Mesenchymal stem cell (in vitro differentiated cells and primary cell): ENCODE measurements at regions not wholly inside any gene's neighbourhood (a gene's known extent, or its start where the extent isn't known, plus 50 kb on each side); places are given as distances from the start of the nearest gene placed in this dataset.

Experiments
- DNase-seq: peaks from one replicate; pipeline ENCODE4 v3.0.0-alpha.2; 2013
- H2AFZ ChIP-seq: one replicate; pipeline ENCODE4 v1.6.1; 2013; ENCODE audit warnings: low read depth, mild to moderate bottlenecking, control low read depth, inconsistent platforms, low read length, moderate library complexity
- H2AK5ac ChIP-seq: 2 replicates; pipeline ENCODE4 v1.6.1; 2013; ENCODE audit warnings: low read length, moderate library complexity, mild to moderate bottlenecking, inconsistent platforms; ENCODE audit not compliant: severe bottlenecking
- H2BK120ac ChIP-seq: one replicate; pipeline ENCODE4 v1.6.1; 2013; ENCODE audit warnings: low read depth, mild to moderate bottlenecking, inconsistent platforms, low read length, moderate library complexity
- H2BK12ac ChIP-seq, 2 experiments: one replicate each; pipeline ENCODE4 v1.6.1; 2013; ENCODE audit warnings: inconsistent platforms in 2 of 2, low read length in 2 of 2, mild to moderate bottlenecking in 2 of 2, moderate library complexity in 2 of 2, control low read depth in 1 of 2
- H2BK15ac ChIP-seq: one replicate; pipeline ENCODE4 v1.6.1; 2013; ENCODE audit warnings: mild to moderate bottlenecking, low read depth, inconsistent platforms; ENCODE audit not compliant: poor library complexity, severe bottlenecking
- H2BK5ac ChIP-seq: 2 replicates; pipeline ENCODE4 v1.6.1; 2013; ENCODE audit warnings: low read depth, mild to moderate bottlenecking, low read length, control low read depth, inconsistent platforms; ENCODE audit not compliant: poor library complexity, severe bottlenecking
- H3K14ac ChIP-seq, 2 experiments: one replicate each; pipeline ENCODE4 v1.6.1; 2013; ENCODE audit warnings: inconsistent platforms in 2 of 2, low read length in 2 of 2, control low read depth in 1 of 2, mild to moderate bottlenecking in 1 of 2, moderate library complexity in 1 of 2
- H3K18ac ChIP-seq, 2 experiments: one replicate each; pipeline ENCODE4 v1.6.1; 2013; ENCODE audit warnings: inconsistent platforms in 2 of 2, low read length in 2 of 2, control low read depth in 1 of 2, low read depth in 1 of 2, mild to moderate bottlenecking in 1 of 2
- H3K23ac ChIP-seq, 2 experiments: one replicate each; pipeline ENCODE4 v1.6.1; 2013; ENCODE audit warnings: inconsistent platforms in 2 of 2, low read length in 2 of 2, mild to moderate bottlenecking in 2 of 2, moderate library complexity in 2 of 2, control low read depth in 1 of 2
- H3K27ac ChIP-seq: 2 replicates; pipeline ENCODE4 v1.5.1; 2013; ENCODE audit warnings: mild to moderate bottlenecking, moderate library complexity, low read length, control low read depth, inconsistent platforms; ENCODE audit not compliant: poor library complexity, severe bottlenecking
- H3K27me3 ChIP-seq, 2 experiments: 2 replicates each; pipeline versions ENCODE4 v1.6.1 to v1.7.0; 2013; ENCODE audit warnings: low read length in 2 of 2, mild to moderate bottlenecking in 2 of 2, moderate library complexity in 2 of 2, control low read depth in 1 of 2, inconsistent platforms in 1 of 2; ENCODE audit not compliant: control insufficient read depth in 1 of 2, insufficient read depth in 1 of 2
- H3K36me3 ChIP-seq, 2 experiments: 2 replicates each; pipeline versions ENCODE4 v1.6.1 to v1.7.0; 2013; ENCODE audit warnings: low read length in 2 of 2, control low read depth in 1 of 2, inconsistent platforms in 1 of 2, low read depth in 1 of 2, mild to moderate bottlenecking in 1 of 2; ENCODE audit not compliant: insufficient read depth in 2 of 2, control insufficient read depth in 1 of 2
- H3K4ac ChIP-seq, 2 experiments: one replicate each; pipeline ENCODE4 v1.6.1; 2013; ENCODE audit warnings: inconsistent platforms in 2 of 2, low read length in 2 of 2, mild to moderate bottlenecking in 2 of 2, moderate library complexity in 2 of 2, control low read depth in 1 of 2, low read depth in 1 of 2
- H3K4me1 ChIP-seq: 2 replicates; pipeline ENCODE4 v1.6.1; 2013; ENCODE audit warnings: low read depth, low read length, control low read depth; ENCODE audit not compliant: control insufficient read depth, insufficient read depth
- H3K4me2 ChIP-seq: 2 replicates; pipeline ENCODE4 v1.6.1; 2013; ENCODE audit warnings: low read length, mild to moderate bottlenecking, inconsistent platforms; ENCODE audit not compliant: poor library complexity, severe bottlenecking
- H3K4me3 ChIP-seq, 2 experiments: 2 replicates each; pipeline versions ENCODE4 v1.5.1 to v1.7.0; 2013; ENCODE audit warnings: low read length in 2 of 2, mild to moderate bottlenecking in 2 of 2, control low read depth in 1 of 2, low read depth in 1 of 2; ENCODE audit not compliant: insufficient read depth in 1 of 2
- H3K79me1 ChIP-seq: replicated peaks from 2 replicates; pipeline ENCODE4 v1.6.1; 2013; ENCODE audit warnings: mild to moderate bottlenecking, control low read depth, low read length, inconsistent platforms; ENCODE audit not compliant: poor library complexity, severe bottlenecking
- H3K9ac ChIP-seq: 2 replicates; pipeline ENCODE4 v1.7.0; 2013; ENCODE audit warnings: mild to moderate bottlenecking, low read length, moderate library complexity
- H3K9me3 ChIP-seq: 2 replicates; pipeline ENCODE4 v1.7.0; 2013; ENCODE audit warnings: mild to moderate bottlenecking, low read length; ENCODE audit not compliant: control insufficient read depth
- H4K8ac ChIP-seq: one replicate; pipeline ENCODE4 v1.6.1; 2013; ENCODE audit warnings: inconsistent platforms, mild to moderate bottlenecking, low read length, moderate library complexity
- H4K91ac ChIP-seq: one replicate; pipeline ENCODE4 v1.6.1; 2013; ENCODE audit warnings: mild to moderate bottlenecking, low read length, inconsistent platforms
- WGBS: methylation state at CpG from one replicate; pipeline ENCODE4 v1.1.7; 2013; ENCODE audit warnings: mixed read lengths; 5-methylcytosine and 5-hydroxymethylcytosine counted together

DNA sequence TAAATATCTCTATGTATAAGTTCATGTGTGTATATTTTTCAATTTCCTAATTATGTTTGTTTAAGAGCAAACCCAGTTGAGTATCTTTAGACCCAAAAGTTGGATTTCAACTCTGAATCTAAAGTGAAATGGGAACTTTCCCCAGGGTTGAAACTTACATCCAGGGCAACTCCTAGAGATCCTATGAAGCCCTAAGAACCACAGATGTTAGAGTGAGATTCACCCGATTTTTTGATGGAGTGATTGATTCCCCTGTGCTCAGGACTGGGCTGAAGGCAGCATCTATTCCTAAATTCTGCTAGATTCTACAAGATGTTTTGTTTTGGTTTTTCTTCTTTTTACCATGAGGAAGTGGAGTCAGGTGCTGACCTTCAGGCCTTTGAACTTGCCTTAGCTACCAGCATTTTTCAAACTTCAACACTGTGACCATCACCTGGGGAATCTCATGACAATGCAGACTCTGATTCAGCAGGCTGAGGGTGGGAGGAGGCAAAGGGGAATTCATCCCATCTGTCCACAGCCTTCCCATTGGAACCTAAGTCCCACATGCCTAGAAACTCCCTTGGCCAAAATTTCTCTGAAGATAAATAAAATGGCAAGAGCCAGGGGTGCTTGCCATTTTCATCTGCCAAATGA lies 145.5 kb downstream of the ETS2 start:
- Histone ChIP-seq H3K4me3 (no peak overlapping the region), H3K9me3 (no peaks in the 10 kb centered on the region), H3K4me1 (peaks cover 21% of the 10 kb centered on the region), H2BK15ac (no peak overlapping the region), H3K4ac (peak overlapping the region in 1 of 2 experiments; percentile 42), H3K18ac (no peak overlapping the region), H2BK5ac (no peak overlapping the region), H3K36me3 (no peaks in the 10 kb centered on the region), H3K9ac (no peak overlapping the region), H4K91ac (peak overlapping the region; percentile 43), H3K14ac (no peak overlapping the region), H3K27me3 (peaks cover 0 to 7% of the 10 kb centered on the region in 2 experiments), H2BK120ac (peak overlapping the region; percentile 21), H2AFZ (no peak overlapping the region), H3K4me2 (no peak overlapping the region), H3K23ac (peak overlapping the region in 1 of 2 experiments; percentile 50), H3K27ac (peak overlapping the region; percentile 12), H3K79me1 (no peaks in the 10 kb centered on the region), H2AK5ac (peak overlapping the region; percentile 51), H2BK12ac (peak overlapping the region; percentile 6 to 88), H4K8ac (peak overlapping the region; percentile 45)
- WGBS = 78% methylated on average over 1 of the region's 1 CpG
- no peak for DNase-seq

DNA sequence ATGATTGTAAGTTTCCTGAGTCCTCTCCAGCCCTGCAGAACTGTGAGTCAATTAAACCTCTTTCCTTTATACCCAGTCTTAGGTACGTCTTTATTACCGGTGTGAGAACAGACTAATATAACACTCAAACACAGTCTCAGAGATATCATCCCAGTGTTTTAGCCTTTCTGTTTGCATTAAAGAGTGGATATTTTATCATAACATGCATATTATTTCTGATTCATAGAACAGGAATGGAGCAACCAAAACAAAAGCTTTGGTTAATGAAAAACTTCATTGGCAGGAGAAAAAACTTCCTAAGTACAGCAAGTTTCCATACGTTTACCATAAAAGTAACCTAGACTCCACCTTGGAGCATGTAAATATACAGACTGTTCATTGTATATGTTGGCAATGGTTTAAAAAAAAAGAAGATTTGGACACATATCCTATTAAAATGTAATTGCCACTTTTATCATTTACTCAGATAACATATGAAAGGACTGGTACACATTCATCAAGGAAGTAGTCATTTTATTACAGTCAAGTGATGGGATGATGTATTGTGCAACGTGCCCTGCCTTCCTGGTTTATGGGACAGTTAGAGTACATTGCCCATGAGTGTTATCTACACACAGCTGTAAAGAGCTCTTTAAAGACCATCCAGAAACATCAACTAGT lies 144.8 kb downstream of the ETS2 start:
- Histone ChIP-seq H3K27me3 (peaks cover 0 to 7% of the 10 kb centered on the region in 2 experiments), H2BK15ac (no peak overlapping the region), H2AK5ac (no peak overlapping the region), H2BK12ac (no peak overlapping the region), H4K8ac (no peak overlapping the region), H3K9me3 (no peaks in the 10 kb centered on the region), H4K91ac (no peak overlapping the region), H3K79me1 (no peaks in the 10 kb centered on the region), H3K23ac (no peak overlapping the region), H3K4me2 (no peak overlapping the region), H3K9ac (no peak overlapping the region), H3K36me3 (no peaks in the 10 kb centered on the region), H3K14ac (no peak overlapping the region), H2BK120ac (no peak overlapping the region), H3K27ac (no peak overlapping the region), H2BK5ac (no peak overlapping the region), H3K4me1 (peaks cover 19% of the 10 kb centered on the region), H3K18ac (no peak overlapping the region), H2AFZ (no peak overlapping the region), H3K4me3 (no peak overlapping the region), H3K4ac (no peak overlapping the region)
- WGBS = 60% methylated on average over 1 of the region's 4 CpGs
- peak; percentile 66 for DNase-seq

DNA sequence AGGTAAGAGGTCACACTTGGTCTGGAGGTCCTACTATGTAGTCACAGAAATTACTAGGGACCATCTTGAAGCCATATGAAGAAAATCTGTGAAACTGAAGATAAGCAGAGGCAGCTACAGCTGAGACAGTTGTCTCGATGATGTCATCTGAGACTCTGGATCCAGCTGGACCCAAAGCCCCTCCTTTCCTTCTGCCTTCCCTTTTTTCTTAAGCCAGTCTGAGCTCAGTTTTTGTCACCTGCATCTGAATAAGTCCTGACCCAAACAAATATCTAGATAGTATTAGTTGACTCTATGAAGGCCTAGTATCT lies 143.3 kb downstream of the ETS2 start:
- no peak overlapping the region for H4K8ac ChIP-seq
- H3K4me1 ChIP-seq = peaks cover 23% of the 10 kb centered on the region
- no peak overlapping the region for H3K4ac ChIP-seq
- H3K4me2 ChIP-seq = no peak overlapping the region
- no peak overlapping the region for H3K18ac ChIP-seq
- no peaks in the 10 kb centered on the region for H3K79me1 ChIP-seq
- H3K14ac ChIP-seq = no peak overlapping the region
- 100% methylated on average over 1 of the region's 1 CpG for WGBS
- H3K9ac ChIP-seq = no peak overlapping the region
- H2BK15ac ChIP-seq = no peak overlapping the region
- no peak overlapping the region for H3K4me3 ChIP-seq
- H3K27ac ChIP-seq = no peak overlapping the region
- H3K9me3 ChIP-seq = no peaks in the 10 kb centered on the region
- no peak overlapping the region for H2AFZ ChIP-seq
- H4K91ac ChIP-seq = no peak overlapping the region
- no peak overlapping the region for H3K23ac ChIP-seq
- H3K27me3 ChIP-seq = no peaks in the 10 kb centered on the region
- H3K36me3 ChIP-seq = no peaks in the 10 kb centered on the region
- H2BK5ac ChIP-seq = no peak overlapping the region
- peak overlapping the region; percentile 8 for H2AK5ac ChIP-seq
- DNase-seq = no peak
- H2BK12ac ChIP-seq = no peak overlapping the region
- H2BK120ac ChIP-seq = peak overlapping the region; percentile 55

GRCh38 chr21:38948377-38949069 lies 142.8 kb downstream of the ETS2 start:
- H2AK5ac ChIP-seq = peak overlapping the region; percentile 8
- no peak overlapping the region for H3K4me3 ChIP-seq
- H3K9me3 ChIP-seq = no peaks in the 10 kb centered on the region
- no peak overlapping the region for H3K4ac ChIP-seq
- H3K27me3 ChIP-seq = no peaks in the 10 kb centered on the region
- no peak overlapping the region for H3K23ac ChIP-seq
- H3K4me2 ChIP-seq = peak overlapping the region; percentile 11
- H3K18ac ChIP-seq = no peak overlapping the region
- H4K8ac ChIP-seq = no peak overlapping the region
- H3K4me1 ChIP-seq = peaks cover 23% of the 10 kb centered on the region
- H2BK5ac ChIP-seq = no peak overlapping the region
- H3K14ac ChIP-seq = no peak overlapping the region
- H2AFZ ChIP-seq = no peak overlapping the region
- no peak overlapping the region for H2BK12ac ChIP-seq
- WGBS = 94% methylated on average over 4 of the region's 4 CpGs
- no peak overlapping the region for H3K9ac ChIP-seq
- H3K27ac ChIP-seq = no peak overlapping the region
- no peaks in the 10 kb centered on the region for H3K36me3 ChIP-seq
- H3K79me1 ChIP-seq = no peaks in the 10 kb centered on the region
- H2BK120ac ChIP-seq = peak overlapping the region; percentile 55
- H4K91ac ChIP-seq = no peak overlapping the region
- no peak for DNase-seq
- H2BK15ac ChIP-seq = no peak overlapping the region
